ENCODE measurements at regions not wholly inside any gene's neighbourhood (a gene's known extent, or its start where the extent isn't known, plus 50 kb on each side); places are given as distances from the start of the nearest gene placed in this dataset.
"Not testable (repeated sequence)": the region's sequence is repeated elsewhere in the genome, so short reads cannot be mapped to it uniquely, and the experiment has no call there.

- DNase-seq (ENCODE audit: low spot score), result no peak
These were observed 172.8 kb upstream of the SPRED2 start for GRCh38 chr2:65605058-65605742.

DNA sequence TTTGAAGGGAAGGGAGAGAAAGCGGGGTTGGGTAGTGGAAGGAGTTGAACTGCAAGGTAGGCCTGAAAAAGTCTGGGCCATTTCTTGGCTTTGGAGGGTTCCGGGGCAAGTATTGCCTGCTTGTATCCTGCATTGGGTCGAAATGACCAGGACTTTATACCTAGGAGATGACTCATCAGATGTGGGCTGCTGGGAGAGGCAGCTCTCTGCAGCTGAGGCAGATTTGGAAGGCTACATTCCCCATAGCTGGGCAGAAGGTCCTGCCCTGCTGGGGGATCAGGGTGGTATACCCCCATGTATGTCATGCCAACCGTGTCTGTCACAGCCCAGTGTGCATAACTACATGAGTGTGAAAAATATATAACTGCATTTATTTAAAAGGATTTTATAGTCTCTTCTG, 171.8 kb upstream of the SPRED2 start:
- no peak for DNase-seq (ENCODE audit: low spot score)

DNA sequence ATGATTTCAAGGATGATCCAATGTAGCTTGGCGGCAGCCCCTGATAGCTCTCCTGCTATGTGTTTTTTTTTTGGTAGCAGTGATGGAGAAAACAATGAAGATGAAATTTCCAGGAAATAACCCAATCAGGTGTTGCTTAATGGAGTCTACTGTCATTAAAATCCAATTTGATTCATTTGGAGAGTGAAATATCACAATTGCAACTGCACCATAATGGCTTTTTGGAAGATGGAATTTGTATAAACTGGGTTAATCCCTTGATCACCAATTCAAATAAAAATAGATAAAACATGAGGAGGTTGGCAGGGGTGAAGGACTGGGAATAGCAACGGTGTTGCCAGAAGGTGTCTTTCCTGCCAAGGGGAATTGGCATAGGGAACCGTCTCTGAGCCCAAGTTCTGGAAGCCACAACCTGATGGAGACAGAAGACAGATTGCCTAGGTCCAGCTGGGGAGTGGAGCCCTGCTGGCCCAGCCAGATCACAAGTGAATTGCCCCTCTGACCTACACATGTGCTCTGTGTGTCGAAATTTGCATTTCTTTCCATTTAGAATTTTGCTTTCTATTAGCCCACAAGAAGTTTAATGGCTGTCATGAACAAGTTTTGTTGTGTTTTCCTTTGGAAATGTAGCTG, 170.3 kb upstream of the SPRED2 start:
- DNase-seq (ENCODE audit: low spot score), result no peak

DNA sequence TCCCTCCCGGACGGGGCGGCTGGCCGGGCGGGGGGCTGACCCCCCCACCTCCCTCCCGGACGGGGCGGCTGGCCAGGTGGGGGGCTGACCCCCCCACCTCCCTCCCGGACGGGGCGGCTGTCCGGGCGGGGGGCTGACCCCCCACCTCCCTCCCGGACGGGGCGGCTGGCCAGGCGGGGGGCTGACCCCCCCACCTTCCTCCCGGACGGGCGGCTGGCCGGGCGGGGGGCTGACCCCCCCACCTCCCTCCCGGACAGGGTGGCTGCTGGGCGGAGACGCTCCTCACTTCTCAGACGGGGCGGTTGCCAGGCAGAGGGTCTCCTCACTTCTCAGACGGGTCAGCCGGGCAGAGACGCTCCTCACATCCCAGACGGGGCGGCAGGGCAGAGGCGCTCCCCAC, 168.5 kb upstream of the SPRED2 start:
- DNase-seq (ENCODE audit: low spot score), result not testable (repeated sequence)

GRCh38 chr2:65600351-65600750, 168.0 kb upstream of the SPRED2 start:
- not testable (repeated sequence) for DNase-seq (ENCODE audit: low spot score)

DNA sequence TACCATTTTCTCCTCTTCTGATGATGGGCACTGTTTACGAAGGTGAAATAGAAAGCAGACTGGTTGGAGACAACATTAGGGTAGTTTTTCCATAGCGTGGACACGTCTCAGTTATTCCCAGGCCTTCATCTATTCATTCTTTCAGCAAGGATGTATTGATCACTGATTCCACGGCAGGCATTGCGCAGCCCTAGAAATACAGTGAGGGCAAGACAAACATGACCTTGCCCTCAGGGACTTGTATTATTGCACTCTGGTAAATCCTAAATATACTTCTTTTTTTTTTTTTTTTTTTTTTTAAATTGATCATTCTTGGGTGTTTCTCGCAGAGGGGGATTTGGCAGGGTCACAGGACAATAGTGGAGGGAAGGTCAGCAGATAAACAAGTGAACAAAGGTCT, 167.3 kb upstream of the SPRED2 start:
- no peak for DNase-seq (ENCODE audit: low spot score)

DNA sequence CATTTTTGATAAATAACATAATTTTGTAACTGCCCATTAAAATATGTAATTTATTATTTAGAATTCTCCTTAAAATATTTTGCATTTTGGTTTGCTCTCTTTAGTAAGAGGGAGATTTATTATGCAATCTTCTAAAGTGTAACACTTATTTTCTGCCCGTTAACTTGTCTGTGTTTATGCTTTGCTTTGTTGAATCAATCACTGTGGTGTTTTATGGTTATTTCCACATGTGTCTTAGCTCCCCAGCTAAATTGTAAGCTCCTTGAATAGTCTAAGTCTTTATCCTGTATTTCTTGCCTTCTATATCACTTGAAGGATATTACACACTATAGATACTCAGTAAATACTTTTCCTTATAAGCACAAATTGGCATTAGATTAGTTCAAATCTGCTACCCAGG, 166.6 kb upstream of the SPRED2 start:
- no peak for DNase-seq (ENCODE audit: low spot score)

- no peak for DNase-seq (ENCODE audit: low spot score)
These were observed 165.9 kb upstream of the SPRED2 start for GRCh38 chr2:65598264-65598663.

GRCh38 chr2:65595630-65596029, 163.2 kb upstream of the SPRED2 start:
- DNase-seq (ENCODE audit: low spot score), result no peak

DNA sequence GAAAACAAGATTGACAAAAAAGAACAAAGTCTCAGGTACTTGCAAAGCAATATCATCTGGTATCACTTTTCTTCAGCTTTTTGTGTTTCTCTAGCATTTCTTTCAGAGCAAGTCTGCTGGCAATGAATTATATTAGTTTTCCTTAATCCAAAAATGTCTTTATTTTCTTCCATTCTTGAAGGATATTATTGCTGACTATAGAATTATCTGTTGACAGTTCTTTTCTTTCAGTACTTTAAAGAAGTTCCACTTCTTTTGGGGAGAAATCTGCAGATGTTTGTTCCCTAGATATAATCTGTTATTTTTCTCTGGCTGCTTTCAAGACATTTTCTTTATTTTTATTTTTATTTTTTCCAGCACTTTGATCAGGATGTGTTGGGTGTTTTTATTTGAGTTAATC, 161.8 kb upstream of the SPRED2 start:
- DNase-seq (ENCODE audit: low spot score), result no peak

- DNase-seq (ENCODE audit: low spot score), result no peak
These were observed 157.3 kb upstream of the SPRED2 start for GRCh38 chr2:65589667-65590066.

DNA sequence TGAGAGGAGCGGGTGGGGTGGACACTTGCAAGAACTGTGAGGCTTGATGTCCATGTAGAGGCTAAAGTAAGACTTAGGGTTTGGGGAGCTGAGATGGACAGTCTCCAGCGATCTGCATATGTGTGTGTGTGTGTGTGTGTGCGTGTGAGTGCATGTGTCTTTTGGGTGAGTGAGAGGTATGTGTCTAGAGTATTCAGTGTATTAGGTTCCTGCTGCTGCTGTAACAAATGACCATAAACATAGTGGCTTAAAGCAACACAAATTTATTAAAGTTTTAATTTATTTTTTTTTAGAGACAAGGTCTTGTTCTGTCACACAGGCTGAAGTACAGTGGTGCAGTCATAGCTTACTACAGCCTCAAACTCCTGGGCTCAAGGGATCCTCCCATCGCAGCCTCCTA, 155.4 kb upstream of the SPRED2 start:
- DNase-seq (ENCODE audit: low spot score), result no peak

GRCh38 chr2:65586516-65586915, 154.1 kb upstream of the SPRED2 start:
- no peak for DNase-seq (ENCODE audit: low spot score)

- DNase-seq (ENCODE audit: low spot score), result no peak
These were observed 150.7 kb upstream of the SPRED2 start for GRCh38 chr2:65583061-65583460.

DNA sequence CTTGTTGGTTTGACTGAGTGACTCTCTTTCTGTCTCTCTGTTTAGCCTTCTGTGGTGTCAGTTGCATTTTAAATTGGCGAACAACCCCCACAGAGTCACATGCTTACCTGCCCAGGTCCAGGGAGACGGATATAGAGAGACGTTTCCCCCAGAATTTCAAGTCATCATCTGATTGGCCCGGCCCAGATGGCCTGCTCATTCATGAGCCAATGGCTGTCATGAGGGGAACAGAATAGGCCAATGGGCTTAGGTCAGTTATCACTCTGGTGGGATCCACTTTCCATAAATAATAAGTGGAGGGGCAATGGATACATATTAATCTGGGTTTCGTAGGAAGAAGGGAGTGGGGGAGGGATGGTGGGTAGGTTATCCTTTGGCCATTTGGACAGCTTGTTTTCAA, 150.0 kb upstream of the SPRED2 start:
- no peak for DNase-seq (ENCODE audit: low spot score)

- no peak for DNase-seq (ENCODE audit: low spot score)
These were observed 148.4 kb upstream of the SPRED2 start for GRCh38 chr2:65580824-65581223.

- DNase-seq (ENCODE audit: low spot score), result no peak
These were observed 147.3 kb upstream of the SPRED2 start for GRCh38 chr2:65579506-65580235.

DNA sequence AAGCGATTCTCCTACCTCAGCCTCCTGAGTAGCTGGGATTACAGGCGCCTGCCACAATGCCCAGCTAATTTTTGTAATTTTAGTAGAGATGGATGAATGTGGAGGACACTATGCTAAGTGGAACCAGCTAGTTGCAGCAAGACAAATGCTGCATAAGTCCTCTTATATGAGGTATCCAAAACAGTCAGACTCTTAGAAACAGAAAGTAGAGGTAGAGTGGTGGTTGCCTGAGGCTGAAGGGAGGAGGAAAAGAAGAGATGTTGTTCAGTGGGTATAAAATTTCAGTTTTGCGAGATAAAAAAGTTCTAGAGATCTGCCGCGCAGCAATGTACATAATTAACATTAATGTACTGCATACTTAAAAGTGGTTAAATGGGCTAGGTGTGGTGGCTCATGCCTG, 145.3 kb upstream of the SPRED2 start:
- no peak for DNase-seq (ENCODE audit: low spot score)

GRCh38 chr2:65576861-65577601, 144.6 kb upstream of the SPRED2 start:
- DNase-seq (ENCODE audit: low spot score), result peak; percentile 72

GRCh38 chr2:65576278-65576677, 143.9 kb upstream of the SPRED2 start:
- no peak for DNase-seq (ENCODE audit: low spot score)

DNA sequence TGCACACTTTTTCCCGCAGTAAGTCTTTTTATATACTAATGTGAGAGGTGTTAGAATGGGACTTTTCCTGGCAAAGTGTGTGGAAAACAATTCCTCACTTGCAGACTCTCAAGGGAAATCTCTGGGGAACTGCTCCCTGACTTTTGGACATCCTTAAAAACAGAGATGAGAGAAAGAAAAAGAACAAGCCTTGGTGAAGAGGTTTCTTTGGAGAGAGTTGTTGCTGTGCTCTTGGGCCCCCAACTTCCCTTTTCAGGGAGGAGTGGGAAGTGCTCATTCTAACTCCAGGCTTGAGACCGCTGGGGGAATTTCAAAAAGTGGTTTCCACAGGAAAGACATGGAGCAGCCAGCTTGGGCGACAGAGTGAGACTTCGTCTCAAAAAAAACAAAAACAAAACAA, 142.6 kb upstream of the SPRED2 start:
- no peak for DNase-seq (ENCODE audit: low spot score)

DNA sequence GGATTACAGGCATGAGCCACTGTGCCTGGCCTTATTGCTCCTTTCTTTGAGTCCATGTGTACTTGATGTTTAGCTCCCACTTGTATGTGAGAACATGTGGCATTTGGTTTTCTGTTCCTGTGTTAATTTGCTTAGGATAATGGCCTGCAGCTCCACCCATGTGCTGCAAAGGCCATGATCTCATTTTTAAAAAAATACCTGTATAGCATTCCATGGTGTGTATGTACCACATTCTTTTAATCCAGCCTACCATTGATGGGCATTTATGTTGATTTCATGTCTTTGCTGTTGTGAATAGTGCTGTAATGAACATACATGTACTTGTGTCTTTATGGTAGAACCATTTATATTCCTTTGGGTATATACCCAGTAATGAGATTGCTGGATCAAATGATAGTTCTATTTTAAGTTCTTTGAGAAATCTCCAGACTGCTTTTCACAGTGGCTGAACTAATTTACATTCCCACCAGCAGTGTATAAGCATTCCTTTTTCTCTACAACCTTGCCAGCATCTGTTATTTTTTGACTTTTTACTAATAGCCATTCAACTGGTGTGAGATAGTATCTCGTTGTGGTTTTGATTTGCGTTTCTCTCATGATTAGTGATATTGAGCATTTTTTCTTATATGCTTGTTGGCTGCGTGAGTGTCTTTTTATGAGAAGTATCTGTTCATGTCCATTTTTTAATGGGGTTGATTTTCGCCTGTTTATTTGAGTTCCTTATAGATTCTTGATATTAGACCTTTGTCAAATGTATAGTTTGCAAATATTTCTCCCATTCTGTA, 136.4 kb upstream of the SPRED2 start:
- DNase-seq (ENCODE audit: low spot score), result not testable (repeated sequence)
